BE2C (cell line): ENCODE measurements at regions not wholly inside any gene's neighbourhood (a gene's known extent, or its start where the extent isn't known, plus 50 kb on each side); places are given as distances from the start of the nearest gene placed in this dataset.
"Not testable (repeated sequence)": the region's sequence is repeated elsewhere in the genome, so short reads cannot be mapped to it uniquely, and the experiment has no call there.

ENCODE experiments used
- DNase-seq: peaks from one replicate; pipeline ENCODE4 v3.0.0-alpha.2; 2020
- H3K27me3 ChIP-seq: fragments of 250-450 bp; sonication (Bioruptor Pico); 2 replicates; pipeline ENCODE4 v1.5.1; 2020; ENCODE audit warnings: mild to moderate bottlenecking
- H3K36me3 ChIP-seq: fragments of 250-450 bp; sonication (Bioruptor Pico); 2 replicates; pipeline ENCODE4 v1.5.1; 2020; ENCODE audit warnings: mild to moderate bottlenecking
- H3K4me1 ChIP-seq: fragments of 250-450 bp; sonication (Bioruptor Pico); 2 replicates; pipeline ENCODE4 v1.5.1; 2020
- H3K4me3 ChIP-seq: 2 replicates; pipeline ENCODE4 v1.5.1; 2011; ENCODE audit warnings: low read depth, low read length
- H3K9me3 ChIP-seq: fragments of 250-450 bp; sonication (Bioruptor Pico); 2 replicates; pipeline ENCODE4 v1.5.1; 2020
- TF ChIP-seq, protein P1 (sequence below): IDR thresholded peaks from 2 replicates; pipeline ENCODE4 v1.5.1; 2012; ENCODE audit warnings: mild to moderate bottlenecking, low read depth, low read length

- Histone ChIP-seq H3K4me3 (no peak overlapping the region), H3K27me3 (no peaks in the 10 kb centered on the region), H3K4me1 (no peaks in the 10 kb centered on the region), H3K9me3 (no peaks in the 10 kb centered on the region), H3K36me3 (no peaks in the 10 kb centered on the region)
- TF ChIP-seq, protein P1, sequence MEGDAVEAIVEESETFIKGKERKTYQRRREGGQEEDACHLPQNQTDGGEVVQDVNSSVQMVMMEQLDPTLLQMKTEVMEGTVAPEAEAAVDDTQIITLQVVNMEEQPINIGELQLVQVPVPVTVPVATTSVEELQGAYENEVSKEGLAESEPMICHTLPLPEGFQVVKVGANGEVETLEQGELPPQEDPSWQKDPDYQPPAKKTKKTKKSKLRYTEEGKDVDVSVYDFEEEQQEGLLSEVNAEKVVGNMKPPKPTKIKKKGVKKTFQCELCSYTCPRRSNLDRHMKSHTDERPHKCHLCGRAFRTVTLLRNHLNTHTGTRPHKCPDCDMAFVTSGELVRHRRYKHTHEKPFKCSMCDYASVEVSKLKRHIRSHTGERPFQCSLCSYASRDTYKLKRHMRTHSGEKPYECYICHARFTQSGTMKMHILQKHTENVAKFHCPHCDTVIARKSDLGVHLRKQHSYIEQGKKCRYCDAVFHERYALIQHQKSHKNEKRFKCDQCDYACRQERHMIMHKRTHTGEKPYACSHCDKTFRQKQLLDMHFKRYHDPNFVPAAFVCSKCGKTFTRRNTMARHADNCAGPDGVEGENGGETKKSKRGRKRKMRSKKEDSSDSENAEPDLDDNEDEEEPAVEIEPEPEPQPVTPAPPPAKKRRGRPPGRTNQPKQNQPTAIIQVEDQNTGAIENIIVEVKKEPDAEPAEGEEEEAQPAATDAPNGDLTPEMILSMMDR = no peak
- DNase-seq = peak; percentile 24
Measured at GRCh38 chr21:27033471-27033870, 66.6 kb upstream of the ADAMTS5 start.

DNA sequence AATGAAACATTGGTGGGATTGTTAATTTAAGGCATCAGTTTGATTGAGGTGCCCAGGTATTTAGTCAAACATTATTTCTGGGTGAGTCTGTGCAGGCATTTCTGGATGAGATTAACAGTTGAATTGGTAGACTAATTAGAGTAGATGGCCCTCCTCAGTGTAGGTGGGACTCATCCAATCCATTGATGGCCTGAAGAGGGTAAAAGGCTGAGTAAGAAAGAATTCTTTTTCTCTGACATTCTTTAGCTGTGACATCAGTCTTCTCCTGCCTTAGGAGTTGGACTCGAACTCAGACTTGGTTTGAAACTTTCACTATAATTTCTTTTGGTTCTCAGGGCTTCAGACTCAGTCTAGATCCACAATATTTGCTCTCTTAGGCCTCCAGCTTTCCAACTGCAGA, 59.6 kb upstream of the ADAMTS5 start:
- no peak for DNase-seq
- Histone ChIP-seq H3K4me3 (no peak overlapping the region), H3K4me1 (no peaks in the 10 kb centered on the region), H3K27me3 (no peaks in the 10 kb centered on the region), H3K9me3 (no peaks in the 10 kb centered on the region), H3K36me3 (no peaks in the 10 kb centered on the region)
- TF ChIP-seq, protein P1 = no peak

- not testable (repeated sequence) for H3K36me3 ChIP-seq, H3K4me3 ChIP-seq
Measured at GRCh38 chr21:27025708-27026107, 58.8 kb upstream of the ADAMTS5 start.

GRCh38 chr21:27024971-27025370, 58.1 kb upstream of the ADAMTS5 start:
- no peak overlapping the region for H3K4me3 ChIP-seq
- no peaks in the 10 kb centered on the region for H3K27me3 ChIP-seq
- TF ChIP-seq, protein P1 = no peak
- H3K4me1 ChIP-seq = no peaks in the 10 kb centered on the region
- H3K9me3 ChIP-seq = no peaks in the 10 kb centered on the region
- H3K36me3 ChIP-seq = no peaks in the 10 kb centered on the region
- no peak for DNase-seq

More at GRCh38 chr21:27025708-27026107, 58.8 kb upstream of the ADAMTS5 start:
- H3K4me1 ChIP-seq, H3K27me3 ChIP-seq, H3K9me3 ChIP-seq, DNase-seq: not testable (repeated sequence)

DNA sequence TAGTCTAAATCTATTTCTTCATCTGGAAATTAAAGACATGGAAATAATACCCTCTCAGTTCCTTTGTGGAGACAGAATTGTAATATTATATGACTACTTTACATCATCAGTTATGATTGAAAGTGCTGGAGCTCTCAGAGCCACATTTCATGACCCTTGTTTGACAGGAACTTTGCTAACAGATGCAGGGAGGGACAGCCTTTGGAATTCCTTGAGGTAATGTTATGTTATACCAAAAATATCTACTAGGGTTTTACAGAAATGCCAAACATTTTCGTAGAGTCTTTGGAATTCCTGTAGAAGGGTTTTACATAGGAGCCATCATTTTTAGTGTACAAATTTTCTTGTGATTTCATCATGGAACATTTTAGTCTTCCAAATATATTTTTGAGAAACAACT, 57.4 kb upstream of the ADAMTS5 start:
- Histone ChIP-seq H3K4me1 (no peaks in the 10 kb centered on the region), H3K4me3 (no peak overlapping the region), H3K36me3 (no peaks in the 10 kb centered on the region), H3K27me3 (no peaks in the 10 kb centered on the region), H3K9me3 (no peaks in the 10 kb centered on the region)
- TF ChIP-seq, protein P1 = no peak
- DNase-seq = no peak

DNA sequence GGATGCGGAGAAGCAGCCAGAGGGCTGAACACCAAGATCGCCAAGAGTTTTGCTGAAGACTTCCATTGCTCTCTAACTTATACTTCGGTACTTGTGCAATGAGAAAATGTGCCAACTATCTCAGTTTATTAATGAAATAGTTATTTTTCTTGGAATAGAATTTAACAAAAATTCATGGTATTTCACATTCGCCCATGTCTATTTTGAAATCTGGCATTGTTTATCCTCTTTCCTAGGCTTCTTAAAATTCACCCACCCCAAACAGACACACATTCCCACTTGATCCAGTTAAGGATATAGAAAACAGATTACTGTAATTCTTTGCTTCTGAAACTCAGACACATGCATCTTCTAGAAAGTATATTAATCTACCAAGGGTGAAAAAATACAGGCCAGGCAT, 56.3 kb upstream of the ADAMTS5 start:
- no peaks in the 10 kb centered on the region for H3K36me3 ChIP-seq
- TF ChIP-seq, protein P1 = no peak
- H3K4me1 ChIP-seq = no peaks in the 10 kb centered on the region
- no peaks in the 10 kb centered on the region for H3K27me3 ChIP-seq
- no peaks in the 10 kb centered on the region for H3K9me3 ChIP-seq
- no peak overlapping the region for H3K4me3 ChIP-seq
- no peak for DNase-seq

- no peaks in the 10 kb centered on the region for H3K9me3 ChIP-seq
- H3K36me3 ChIP-seq = no peaks in the 10 kb centered on the region
- no peak for DNase-seq
- H3K4me1 ChIP-seq = no peaks in the 10 kb centered on the region
- H3K4me3 ChIP-seq = no peak overlapping the region
- TF ChIP-seq, protein P1 = no peak
- no peaks in the 10 kb centered on the region for H3K27me3 ChIP-seq
Measured at GRCh38 chr21:27021801-27022200, 54.9 kb upstream of the ADAMTS5 start.
